ENCODE measurements at regions not wholly inside any gene's neighbourhood (a gene's known extent, or its start where the extent isn't known, plus 50 kb on each side); places are given as distances from the start of the nearest gene placed in this dataset.
"Not testable (repeated sequence)": the region's sequence is repeated elsewhere in the genome, so short reads cannot be mapped to it uniquely, and the experiment has no call there.

GRCh38 chr13:50179977-50180376, 164.7 kb downstream of the KCNRG start:
- TF ChIP-seq CTCF (IDR thresholded peaks at IDR 0.05; ENCODE audit: poor library complexity) = no peak
- H3K36me3 ChIP-seq (replicated peaks; ENCODE audit: insufficient read depth, low read depth) = no peaks in the 10 kb centered on the region
- H3K9me2 ChIP-seq (replicated peaks; ENCODE audit: insufficient read depth) = no peaks in the 10 kb centered on the region
- DNase-seq (ENCODE audit: low spot score) = no peak
- H3K9me3 ChIP-seq (ENCODE audit: low read depth) = no peaks in the 10 kb centered on the region
- H3K27ac ChIP-seq = no peak overlapping the region
- H2AFZ ChIP-seq = no peak overlapping the region
- H3K4me3 ChIP-seq = no peak overlapping the region
- no peaks in the 10 kb centered on the region for H3K27me3 ChIP-seq
- no peak overlapping the region for H3K4me2 ChIP-seq
- no peaks in the 10 kb centered on the region for H3K79me2 ChIP-seq
- no peaks in the 10 kb centered on the region for H4K20me1 ChIP-seq (ENCODE audit: insufficient read depth, poor library complexity, severe bottlenecking)
- H3K4me1 ChIP-seq (ENCODE audit: insufficient read depth) = no peaks in the 10 kb centered on the region
- 42% methylated on average over 1 of the region's 1 CpG for WGBS (ENCODE audit: low lambda C conversion rate, missing lambda C conversion rate)

- not testable (repeated sequence) for H3K79me2 ChIP-seq; H3K27me3 ChIP-seq; H4K20me1 ChIP-seq (ENCODE audit: insufficient read depth, poor library complexity, severe bottlenecking); H2AFZ ChIP-seq; DNase-seq (ENCODE audit: low spot score); H3K4me1 ChIP-seq (ENCODE audit: insufficient read depth); H3K9me3 ChIP-seq (ENCODE audit: low read depth); H3K36me3 ChIP-seq (replicated peaks; ENCODE audit: insufficient read depth, low read depth); H3K9me2 ChIP-seq (replicated peaks; ENCODE audit: insufficient read depth); H3K27ac ChIP-seq; H3K4me3 ChIP-seq
- H3K4me2 ChIP-seq = peak overlapping the region; percentile 39
- 58% methylated on average over 24 of the region's 32 CpGs for WGBS (ENCODE audit: low lambda C conversion rate, missing lambda C conversion rate)
Measured at GRCh38 chr13:50185769-50186763, 170.8 kb downstream of the KCNRG start.

GRCh38 chr13:50187352-50188029, 172.2 kb downstream of the KCNRG start:
- Histone ChIP-seq H3K4me1 (ENCODE audit: insufficient read depth) (peaks cover 4% of the 10 kb centered on the region), H3K79me2 (no peaks in the 10 kb centered on the region), H3K9me2 (replicated peaks; ENCODE audit: insufficient read depth) (no peaks in the 10 kb centered on the region), H3K4me3 (no peak overlapping the region), H3K27me3 (no peaks in the 10 kb centered on the region), H3K27ac (no peak overlapping the region), H4K20me1 (ENCODE audit: insufficient read depth, poor library complexity, severe bottlenecking) (no peaks in the 10 kb centered on the region), H3K9me3 (ENCODE audit: low read depth) (no peaks in the 10 kb centered on the region), H2AFZ (no peak overlapping the region), H3K4me2 (no peak overlapping the region), H3K36me3 (replicated peaks; ENCODE audit: insufficient read depth, low read depth) (no peaks in the 10 kb centered on the region)
- TF ChIP-seq EZH2phosphoT487 (IDR thresholded peaks at IDR 0.05; ENCODE audit: low read depth, severe bottlenecking, unreplicated experiment) = no peak
- WGBS (ENCODE audit: low lambda C conversion rate, missing lambda C conversion rate) = 84% methylated on average over 3 of the region's 3 CpGs
- DNase-seq (ENCODE audit: low spot score) = peak; percentile 51

GRCh38 chr13:50188696-50189095, 173.5 kb downstream of the KCNRG start:
- no peak overlapping the region for H3K4me3 ChIP-seq
- TF ChIP-seq EZH2 (IDR thresholded peaks at IDR 0.05; ENCODE audit: borderline replicate concordance) (no peak), EZH2phosphoT487 (IDR thresholded peaks at IDR 0.05; ENCODE audit: low read depth, severe bottlenecking, unreplicated experiment) (no peak), CTCF (IDR thresholded peaks at IDR 0.05; ENCODE audit: poor library complexity) (no peak)
- H3K4me2 ChIP-seq = no peak overlapping the region
- no peaks in the 10 kb centered on the region for H3K9me3 ChIP-seq (ENCODE audit: low read depth)
- H2AFZ ChIP-seq = no peak overlapping the region
- no peaks in the 10 kb centered on the region for H4K20me1 ChIP-seq (ENCODE audit: insufficient read depth, poor library complexity, severe bottlenecking)
- no peak for DNase-seq (ENCODE audit: low spot score)
- H3K79me2 ChIP-seq = no peaks in the 10 kb centered on the region
- no peaks in the 10 kb centered on the region for H3K36me3 ChIP-seq (replicated peaks; ENCODE audit: insufficient read depth, low read depth)
- 92% methylated on average over 1 of the region's 1 CpG for WGBS (ENCODE audit: low lambda C conversion rate, missing lambda C conversion rate)
- H3K27ac ChIP-seq = no peak overlapping the region
- H3K4me1 ChIP-seq (ENCODE audit: insufficient read depth) = peaks cover 4% of the 10 kb centered on the region
- H3K27me3 ChIP-seq = no peaks in the 10 kb centered on the region
- H3K9me2 ChIP-seq (replicated peaks; ENCODE audit: insufficient read depth) = no peaks in the 10 kb centered on the region

Measured in hepatocyte (in vitro differentiated cells).